Lower leg skin (tissue), 3 donors: ENCODE measurements at regions not wholly inside any gene's neighbourhood (a gene's known extent, or its start where the extent isn't known, plus 50 kb on each side); places are given as distances from the start of the nearest gene placed in this dataset.

Experiments
- POLR2A ChIP-seq, 2 donors: fragments of 450-650 bp; IDR thresholded peaks; one replicate each; pipeline ENCODE4 v1.6.1; 2016 to 2017; ENCODE audit warnings: antibody characterized with exemption in 2 of 2, mild to moderate bottlenecking in 1 of 2, moderate library complexity in 1 of 2
- TF ChIP-seq, protein P1 (sequence below), 3 donors: fragments of 450-650 bp; IDR thresholded peaks; one replicate each; pipeline ENCODE4 v1.5.1; 2016; ENCODE audit warnings: antibody characterized with exemption in 3 of 3, mild to moderate bottlenecking in 3 of 3, moderate library complexity in 2 of 3

DNA sequence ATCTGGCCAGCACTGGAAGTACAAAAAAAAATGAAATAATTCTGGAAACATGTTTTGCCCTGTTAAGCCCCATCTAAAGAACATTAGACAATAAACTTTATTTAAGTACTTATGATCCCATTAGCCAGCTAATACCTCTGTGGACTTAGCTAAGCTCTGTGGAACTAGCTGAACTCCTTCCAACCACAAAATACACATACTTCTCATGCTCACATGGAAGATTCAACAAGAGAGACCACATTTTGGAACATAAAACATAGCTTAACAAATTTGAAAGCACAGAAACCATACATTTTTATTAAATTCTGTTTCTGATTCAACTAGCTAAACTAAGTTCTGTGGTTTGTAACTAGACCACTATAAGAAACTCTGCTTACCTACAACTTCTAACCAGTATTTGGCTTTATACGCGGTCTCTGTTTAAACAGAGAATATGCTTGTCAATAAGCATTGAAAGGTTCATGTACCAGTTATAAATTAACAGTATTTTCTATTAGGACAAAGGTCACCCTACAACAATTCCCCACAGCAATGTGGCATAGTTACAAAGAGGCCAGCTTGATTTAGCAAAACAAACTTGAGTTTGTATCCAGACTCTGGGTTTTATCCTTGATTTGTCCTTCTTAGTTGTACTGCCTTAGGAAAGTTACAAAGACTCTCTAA lies 300.1 kb downstream of the C12orf50 start:
- TF ChIP-seq, protein P1, sequence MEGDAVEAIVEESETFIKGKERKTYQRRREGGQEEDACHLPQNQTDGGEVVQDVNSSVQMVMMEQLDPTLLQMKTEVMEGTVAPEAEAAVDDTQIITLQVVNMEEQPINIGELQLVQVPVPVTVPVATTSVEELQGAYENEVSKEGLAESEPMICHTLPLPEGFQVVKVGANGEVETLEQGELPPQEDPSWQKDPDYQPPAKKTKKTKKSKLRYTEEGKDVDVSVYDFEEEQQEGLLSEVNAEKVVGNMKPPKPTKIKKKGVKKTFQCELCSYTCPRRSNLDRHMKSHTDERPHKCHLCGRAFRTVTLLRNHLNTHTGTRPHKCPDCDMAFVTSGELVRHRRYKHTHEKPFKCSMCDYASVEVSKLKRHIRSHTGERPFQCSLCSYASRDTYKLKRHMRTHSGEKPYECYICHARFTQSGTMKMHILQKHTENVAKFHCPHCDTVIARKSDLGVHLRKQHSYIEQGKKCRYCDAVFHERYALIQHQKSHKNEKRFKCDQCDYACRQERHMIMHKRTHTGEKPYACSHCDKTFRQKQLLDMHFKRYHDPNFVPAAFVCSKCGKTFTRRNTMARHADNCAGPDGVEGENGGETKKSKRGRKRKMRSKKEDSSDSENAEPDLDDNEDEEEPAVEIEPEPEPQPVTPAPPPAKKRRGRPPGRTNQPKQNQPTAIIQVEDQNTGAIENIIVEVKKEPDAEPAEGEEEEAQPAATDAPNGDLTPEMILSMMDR (IDR thresholded peaks at IDR 0.05): no peak
- no peak for TF ChIP-seq POLR2A (IDR thresholded peaks at IDR 0.05)
